GM23248 (cell line): ENCODE measurements at regions not wholly inside any gene's neighbourhood (a gene's known extent, or its start where the extent isn't known, plus 50 kb on each side); places are given as distances from the start of the nearest gene placed in this dataset.

Experiments
- DNase-seq: peaks from one replicate; pipeline ENCODE4 v3.0.0-alpha.2; 2015
- H2AFZ ChIP-seq: fragments of 200-600 bp; sonication (generic); 2 replicates; pipeline ENCODE4 v1.6.1; 2016; ENCODE audit warnings: antibody characterized with exemption
- H3F3A ChIP-seq: fragments of 200-600 bp; sonication (generic); 2 replicates; pipeline ENCODE4 v1.6.1; 2016; ENCODE audit warnings: mild to moderate bottlenecking, antibody characterized with exemption, mixed run types; ENCODE audit not compliant: insufficient read depth
- H3K27ac ChIP-seq: fragments of 200-600 bp; sonication (generic); 2 replicates; pipeline ENCODE4 v1.5.1; 2016; ENCODE audit warnings: mild to moderate bottlenecking
- H3K27me3 ChIP-seq: fragments of 200-600 bp; sonication (generic); replicated peaks from 2 replicates; pipeline ENCODE4 v1.6.1; 2016; ENCODE audit warnings: mild to moderate bottlenecking; ENCODE audit not compliant: insufficient read depth
- H3K36me3 ChIP-seq: fragments of 200-600 bp; sonication (generic); 2 replicates; pipeline ENCODE4 v1.6.1; 2016; ENCODE audit warnings: low read depth, mild to moderate bottlenecking
- H3K4me1 ChIP-seq: fragments of 200-600 bp; sonication (generic); 2 replicates; pipeline ENCODE4 v1.6.1; 2016; ENCODE audit warnings: mild to moderate bottlenecking; ENCODE audit not compliant: insufficient read depth
- H3K4me2 ChIP-seq: fragments of 200-600 bp; sonication (generic); one replicate; pipeline ENCODE4 v1.6.1; 2016; ENCODE audit warnings: mild to moderate bottlenecking; ENCODE audit not compliant: unreplicated experiment
- H3K4me3 ChIP-seq: fragments of 200-600 bp; sonication (generic); 2 replicates; pipeline ENCODE4 v1.5.1; 2016; ENCODE audit warnings: mild to moderate bottlenecking
- H3K79me2 ChIP-seq: fragments of 200-600 bp; sonication (generic); 2 replicates; pipeline ENCODE4 v1.6.1; 2016; ENCODE audit warnings: mild to moderate bottlenecking; ENCODE audit not compliant: insufficient read depth
- H3K9ac ChIP-seq: fragments of 200-600 bp; sonication (generic); 2 replicates; pipeline ENCODE4 v1.6.1; 2016; ENCODE audit warnings: mild to moderate bottlenecking
- H3K9me2 ChIP-seq: fragments of 200-600 bp; sonication (generic); 2 replicates; pipeline ENCODE4 v1.6.1; 2016; ENCODE audit warnings: mixed run types, mild to moderate bottlenecking, moderate library complexity; ENCODE audit not compliant: insufficient read depth
- H3K9me3 ChIP-seq: fragments of 200-600 bp; sonication (generic); one replicate; pipeline ENCODE4 v1.6.1; 2017; ENCODE audit warnings: low read depth
- H4K20me1 ChIP-seq: fragments of 200-600 bp; sonication (generic); 2 replicates; pipeline ENCODE4 v1.6.0; 2016; ENCODE audit not compliant: insufficient read depth
- EZH2 ChIP-seq: fragments of 200-600 bp; sonication (generic); IDR thresholded peaks from 2 replicates; pipeline ENCODE4 v1.6.1; 2018; ENCODE audit warnings: antibody characterized with exemption, mild to moderate bottlenecking; ENCODE audit not compliant: insufficient read depth, poor library complexity, severe bottlenecking
- EZH2phosphoT487 ChIP-seq: fragments of 200-600 bp; sonication (generic); IDR thresholded peaks from 2 replicates; pipeline ENCODE4 v1.6.1; 2018; ENCODE audit warnings: antibody characterized with exemption, moderate library complexity, mild to moderate bottlenecking, low read depth; ENCODE audit not compliant: insufficient read depth
- WGBS, 2 experiments: methylation state at CpG; one replicate each; pipeline ENCODE4 v1.1.6; 2015 to 2017; ENCODE audit warnings: low lambda C conversion rate in 2 of 2, low coverage in 1 of 2; ENCODE audit errors: missing lambda C conversion rate in 2 of 2; 5-methylcytosine and 5-hydroxymethylcytosine counted together
- in situ Hi-C: fragments of 300-500 bp; cut with MboI; formaldehyde crosslinking; loops from 2 replicates; pipeline ENCODE4 v1.15.0; 2020

- Histone ChIP-seq H3K36me3 (no peaks in the 10 kb centered on the region), H3K4me3 (no peak overlapping the region), H3K27ac (no peak overlapping the region), H4K20me1 (no peaks in the 10 kb centered on the region), H3K4me1 (no peaks in the 10 kb centered on the region), H3F3A (no peaks in the 10 kb centered on the region), H3K9ac (no peak overlapping the region), H2AFZ (no peak overlapping the region), H3K9me3 (no peaks in the 10 kb centered on the region), H3K4me2 (no peak overlapping the region), H3K79me2 (no peaks in the 10 kb centered on the region), H3K27me3 (no peaks in the 10 kb centered on the region), H3K9me2 (no peaks in the 10 kb centered on the region)
- whole genome bisulfite sequencing, 2 experiments = 39 to 53% methylated on average over 3 of the region's 3 CpGs
- TF ChIP-seq EZH2phosphoT487 (no peak), EZH2 (no peak)
- DNase-seq = no peak
- in situ Hi-C loops = no loop called here
Measured at GRCh38 chr10:128587689-128588088, 461.5 kb upstream of the MKI67 start.

- Histone ChIP-seq H3K9me3 (no peaks in the 10 kb centered on the region), H4K20me1 (no peaks in the 10 kb centered on the region), H2AFZ (no peak overlapping the region), H3K4me1 (no peaks in the 10 kb centered on the region), H3K4me2 (no peak overlapping the region), H3K27me3 (no peaks in the 10 kb centered on the region), H3K9me2 (no peaks in the 10 kb centered on the region), H3K27ac (no peak overlapping the region), H3K9ac (no peak overlapping the region), H3F3A (no peaks in the 10 kb centered on the region), H3K36me3 (no peaks in the 10 kb centered on the region), H3K79me2 (no peaks in the 10 kb centered on the region), H3K4me3 (no peak overlapping the region)
- TF ChIP-seq EZH2 = no peak
- TF ChIP-seq EZH2phosphoT487 = no peak
- DNase-seq = no peak
- in situ Hi-C loops = no loop called here
Measured at GRCh38 chr10:128588402-128588801, 462.2 kb upstream of the MKI67 start.

- no peaks in the 10 kb centered on the region for H3K9me3 ChIP-seq
- DNase-seq = no peak
- no peak overlapping the region for H3K4me3 ChIP-seq
- no peaks in the 10 kb centered on the region for H3F3A ChIP-seq
- TF ChIP-seq EZH2 = no peak
- TF ChIP-seq EZH2phosphoT487 = no peak
- in situ Hi-C loops = no loop called here
- no peaks in the 10 kb centered on the region for H3K4me1 ChIP-seq
- H3K4me2 ChIP-seq = no peak overlapping the region
- 78 to 84% methylated on average over 1 of the region's 1 CpG for WGBS, 2 experiments
- no peak overlapping the region for H3K9ac ChIP-seq
- no peaks in the 10 kb centered on the region for H3K36me3 ChIP-seq
- no peaks in the 10 kb centered on the region for H4K20me1 ChIP-seq
- no peaks in the 10 kb centered on the region for H3K79me2 ChIP-seq
- no peak overlapping the region for H2AFZ ChIP-seq
- no peaks in the 10 kb centered on the region for H3K27me3 ChIP-seq
- H3K9me2 ChIP-seq = no peaks in the 10 kb centered on the region
- no peak overlapping the region for H3K27ac ChIP-seq
Measured at GRCh38 chr10:128594688-128595087, 468.5 kb upstream of the MKI67 start.

- H3K4me3 ChIP-seq = no peak overlapping the region
- H3K4me2 ChIP-seq = no peak overlapping the region
- WGBS, 2 experiments = 44 to 53% methylated on average over 4 of the region's 4 CpGs
- no peak overlapping the region for H3K27ac ChIP-seq
- H3K79me2 ChIP-seq = no peaks in the 10 kb centered on the region
- H3K9me2 ChIP-seq = no peaks in the 10 kb centered on the region
- no peaks in the 10 kb centered on the region for H3F3A ChIP-seq
- no peak for TF ChIP-seq EZH2
- H3K4me1 ChIP-seq = no peaks in the 10 kb centered on the region
- no peak overlapping the region for H3K9ac ChIP-seq
- DNase-seq = no peak
- no peaks in the 10 kb centered on the region for H3K27me3 ChIP-seq
- no peak overlapping the region for H2AFZ ChIP-seq
- in situ Hi-C loops = no loop called here
- no peaks in the 10 kb centered on the region for H3K36me3 ChIP-seq
- no peaks in the 10 kb centered on the region for H3K9me3 ChIP-seq
- H4K20me1 ChIP-seq = no peaks in the 10 kb centered on the region
Measured at GRCh38 chr10:128596906-128597305, 470.7 kb upstream of the MKI67 start.

- Histone ChIP-seq H3K79me2 (no peaks in the 10 kb centered on the region), H3K36me3 (no peaks in the 10 kb centered on the region), H3F3A (no peaks in the 10 kb centered on the region), H3K9me3 (no peaks in the 10 kb centered on the region), H3K4me2 (no peak overlapping the region), H3K4me3 (no peak overlapping the region), H4K20me1 (no peaks in the 10 kb centered on the region), H3K27me3 (no peaks in the 10 kb centered on the region), H3K9ac (no peak overlapping the region), H3K4me1 (no peaks in the 10 kb centered on the region), H2AFZ (no peak overlapping the region), H3K9me2 (no peaks in the 10 kb centered on the region), H3K27ac (no peak overlapping the region)
- DNase-seq = no peak
- 20 to 23% methylated on average over 2 of the region's 2 CpGs for WGBS, 2 experiments
- no peak for TF ChIP-seq EZH2phosphoT487
- no peak for TF ChIP-seq EZH2
- in situ Hi-C loops = no loop called here
Measured at GRCh38 chr10:128599030-128599429, 472.8 kb upstream of the MKI67 start.
